GM21723 (cell line): ENCODE measurements at regions not wholly inside any gene's neighbourhood (a gene's known extent, or its start where the extent isn't known, plus 50 kb on each side); places are given as distances from the start of the nearest gene placed in this dataset.
A peak's percentile ranks its signal among the peaks of the same experiment; 100 is the strongest.
"Not testable (repeated sequence)": the region's sequence is repeated elsewhere in the genome, so short reads cannot be mapped to it uniquely, and the experiment has no call there.

ENCODE experiments used
- ATAC-seq: cut with Tn5 transposase; IDR thresholded peaks from one replicate; pipeline ENCODE4 v1.9.1; 2021; ENCODE audit warnings: mild to moderate bottlenecking, moderate library complexity; ENCODE audit not compliant: unreplicated experiment

- ATAC-seq: no peak
Measured at GRCh38 chr3:147471741-147472140, 62.6 kb downstream of the ZIC1 start.

GRCh38 chr3:147472846-147473245, 63.7 kb downstream of the ZIC1 start:
- no peak for ATAC-seq

- no peak for ATAC-seq
Measured at GRCh38 chr3:147483145-147483544, 74.0 kb downstream of the ZIC1 start.

- ATAC-seq: no peak
Measured at GRCh38 chr3:147483578-147483977, 74.4 kb downstream of the ZIC1 start.

GRCh38 chr3:147493065-147493464, 83.9 kb downstream of the ZIC1 start:
- no peak for ATAC-seq

GRCh38 chr3:147493666-147494065, 84.5 kb downstream of the ZIC1 start:
- no peak for ATAC-seq

- ATAC-seq: no peak
Measured at GRCh38 chr3:147497286-147497685, 88.1 kb downstream of the ZIC1 start.

- no peak for ATAC-seq
Measured at GRCh38 chr3:147507638-147508286, 98.6 kb downstream of the ZIC1 start.

GRCh38 chr3:147509448-147509847, 100.3 kb downstream of the ZIC1 start:
- no peak for ATAC-seq

GRCh38 chr3:147513785-147514184, 104.6 kb downstream of the ZIC1 start:
- no peak for ATAC-seq

GRCh38 chr3:147514366-147515160, 105.4 kb downstream of the ZIC1 start:
- ATAC-seq: no peak

- ATAC-seq: peak; percentile 62
Measured at GRCh38 chr3:147518465-147518864, 109.3 kb downstream of the ZIC1 start.

GRCh38 chr3:147521646-147522045, 112.5 kb downstream of the ZIC1 start:
- no peak for ATAC-seq

GRCh38 chr3:147522780-147523179, 113.6 kb downstream of the ZIC1 start:
- not testable (repeated sequence) for ATAC-seq

GRCh38 chr3:147529551-147529950, 120.4 kb downstream of the ZIC1 start:
- ATAC-seq: no peak

GRCh38 chr3:147538034-147538433, 128.9 kb downstream of the ZIC1 start:
- no peak for ATAC-seq

GRCh38 chr3:147540921-147541320, 131.8 kb downstream of the ZIC1 start:
- no peak for ATAC-seq

- no peak for ATAC-seq
Measured at GRCh38 chr3:147544290-147544689, 135.1 kb downstream of the ZIC1 start.

GRCh38 chr3:147551491-147551890, 142.3 kb downstream of the ZIC1 start:
- ATAC-seq: no peak

GRCh38 chr3:147554332-147554731, 145.2 kb downstream of the ZIC1 start:
- no peak for ATAC-seq

GRCh38 chr3:147572970-147573340, 163.8 kb downstream of the ZIC1 start:
- ATAC-seq: peak; percentile 51

- no peak for ATAC-seq
Measured at GRCh38 chr3:147574621-147575020, 165.5 kb downstream of the ZIC1 start.
